ENCODE measurements at regions not wholly inside any gene's neighbourhood (a gene's known extent, or its start where the extent isn't known, plus 50 kb on each side); places are given as distances from the start of the nearest gene placed in this dataset.
"Not testable (repeated sequence)": the region's sequence is repeated elsewhere in the genome, so short reads cannot be mapped to it uniquely, and the experiment has no call there.

GRCh38 chr5:104512063-104512825 is 949.7 kb upstream of the NUDT12 start:
- DNase-seq, result no peak
- Mint-ChIP-seq H3K9me3 (peaks cover 12% of the 10 kb centered on the region), H3K27me3 (no peaks in the 10 kb centered on the region), H3K27ac (no peak overlapping the region), H3K36me3 (ENCODE audit: low read depth) (no peaks in the 10 kb centered on the region), H3K4me3 (no peak overlapping the region), H3K4me1 (no peaks in the 10 kb centered on the region)
- no peak for ATAC-seq

GRCh38 chr5:104498281-104498680 is 935.7 kb upstream of the NUDT12 start:
- H3K36me3 Mint-ChIP-seq (ENCODE audit: low read depth), result no peaks in the 10 kb centered on the region
- DNase-seq, result no peak
- H3K27ac Mint-ChIP-seq, result no peak overlapping the region
- peaks cover 22% of the 10 kb centered on the region for H3K9me3 Mint-ChIP-seq
- ATAC-seq, result no peak
- H3K4me3 Mint-ChIP-seq, result no peak overlapping the region
- H3K27me3 Mint-ChIP-seq, result no peaks in the 10 kb centered on the region
- no peaks in the 10 kb centered on the region for H3K4me1 Mint-ChIP-seq

- ATAC-seq (no peak), DNase-seq (no peak)
- H3K27ac Mint-ChIP-seq, result no peak overlapping the region
- no peak overlapping the region for H3K4me3 Mint-ChIP-seq
- no peaks in the 10 kb centered on the region for H3K36me3 Mint-ChIP-seq (ENCODE audit: low read depth)
- peaks cover 16% of the 10 kb centered on the region for H3K9me3 Mint-ChIP-seq
- no peaks in the 10 kb centered on the region for H3K27me3 Mint-ChIP-seq
- no peaks in the 10 kb centered on the region for H3K4me1 Mint-ChIP-seq
These were observed 931.5 kb upstream of the NUDT12 start for GRCh38 chr5:104494083-104494482.

GRCh38 chr5:104472811-104473210 is 910.2 kb upstream of the NUDT12 start:
- DNase-seq, result no peak
- no peaks in the 10 kb centered on the region for H3K4me1 Mint-ChIP-seq
- peaks cover 27% of the 10 kb centered on the region for H3K9me3 Mint-ChIP-seq
- H3K27ac Mint-ChIP-seq, result no peak overlapping the region
- no peaks in the 10 kb centered on the region for H3K27me3 Mint-ChIP-seq
- no peak overlapping the region for H3K4me3 Mint-ChIP-seq
- no peaks in the 10 kb centered on the region for H3K36me3 Mint-ChIP-seq (ENCODE audit: low read depth)
- no peak for ATAC-seq

- DNase-seq (no peak), ATAC-seq (no peak)
- Mint-ChIP-seq H3K4me1 (no peaks in the 10 kb centered on the region), H3K9me3 (peaks cover 29% of the 10 kb centered on the region), H3K4me3 (no peak overlapping the region), H3K27ac (no peak overlapping the region), H3K27me3 (no peaks in the 10 kb centered on the region), H3K36me3 (ENCODE audit: low read depth) (no peaks in the 10 kb centered on the region)
These were observed 893.5 kb upstream of the NUDT12 start for GRCh38 chr5:104456122-104456521.

GRCh38 chr5:104452550-104452949 is 890.0 kb upstream of the NUDT12 start:
- Mint-ChIP-seq H3K27me3 (no peaks in the 10 kb centered on the region), H3K36me3 (ENCODE audit: low read depth) (no peaks in the 10 kb centered on the region), H3K9me3 (peaks cover 10% of the 10 kb centered on the region), H3K4me1 (no peaks in the 10 kb centered on the region), H3K27ac (no peak overlapping the region), H3K4me3 (no peak overlapping the region)
- ATAC-seq (no peak), DNase-seq (no peak)

- not testable (repeated sequence) for DNase-seq; H3K27me3 Mint-ChIP-seq; H3K27ac Mint-ChIP-seq; ATAC-seq; H3K4me1 Mint-ChIP-seq; H3K36me3 Mint-ChIP-seq (ENCODE audit: low read depth); H3K4me3 Mint-ChIP-seq
- peaks cover 10% of the 10 kb centered on the region for H3K9me3 Mint-ChIP-seq
These were observed 889.3 kb upstream of the NUDT12 start for GRCh38 chr5:104451911-104452310.

- Mint-ChIP-seq H3K4me1 (no peaks in the 10 kb centered on the region), H3K36me3 (ENCODE audit: low read depth) (no peaks in the 10 kb centered on the region), H3K27me3 (no peaks in the 10 kb centered on the region), H3K27ac (no peak overlapping the region), H3K9me3 (peaks cover 3% of the 10 kb centered on the region), H3K4me3 (no peak overlapping the region)
- ATAC-seq (no peak), DNase-seq (no peak)
These were observed 882.1 kb upstream of the NUDT12 start for GRCh38 chr5:104444656-104445055.

GRCh38 chr5:104443706-104444105 is 881.1 kb upstream of the NUDT12 start:
- no peak overlapping the region for H3K27ac Mint-ChIP-seq
- no peaks in the 10 kb centered on the region for H3K27me3 Mint-ChIP-seq
- no peak for DNase-seq
- no peak for ATAC-seq
- peaks cover 3% of the 10 kb centered on the region for H3K9me3 Mint-ChIP-seq
- H3K4me1 Mint-ChIP-seq, result no peaks in the 10 kb centered on the region
- H3K36me3 Mint-ChIP-seq (ENCODE audit: low read depth), result no peaks in the 10 kb centered on the region
- no peak overlapping the region for H3K4me3 Mint-ChIP-seq

- DNase-seq, result no peak
- Mint-ChIP-seq H3K36me3 (ENCODE audit: low read depth) (no peaks in the 10 kb centered on the region), H3K27ac (no peak overlapping the region), H3K4me3 (no peak overlapping the region), H3K27me3 (no peaks in the 10 kb centered on the region), H3K9me3 (no peaks in the 10 kb centered on the region), H3K4me1 (no peaks in the 10 kb centered on the region)
- ATAC-seq, result no peak
These were observed 869.4 kb upstream of the NUDT12 start for GRCh38 chr5:104431981-104432380.

GRCh38 chr5:104431002-104431620 is 868.5 kb upstream of the NUDT12 start:
- Mint-ChIP-seq H3K36me3 (ENCODE audit: low read depth) (no peaks in the 10 kb centered on the region), H3K27ac (no peak overlapping the region), H3K4me3 (no peak overlapping the region), H3K9me3 (no peaks in the 10 kb centered on the region), H3K4me1 (no peaks in the 10 kb centered on the region), H3K27me3 (no peaks in the 10 kb centered on the region)
- ATAC-seq (no peak), DNase-seq (no peak)

- DNase-seq, result no peak
- Mint-ChIP-seq H3K27ac (no peak overlapping the region), H3K9me3 (no peaks in the 10 kb centered on the region), H3K27me3 (no peaks in the 10 kb centered on the region), H3K4me1 (no peaks in the 10 kb centered on the region), H3K4me3 (no peak overlapping the region), H3K36me3 (ENCODE audit: low read depth) (no peaks in the 10 kb centered on the region)
- ATAC-seq, result no peak
These were observed 867.3 kb upstream of the NUDT12 start for GRCh38 chr5:104429911-104430310.

GRCh38 chr5:104421431-104421830 is 858.8 kb upstream of the NUDT12 start:
- H3K4me1 Mint-ChIP-seq, result no peaks in the 10 kb centered on the region
- DNase-seq, result no peak
- H3K36me3 Mint-ChIP-seq (ENCODE audit: low read depth), result no peaks in the 10 kb centered on the region
- ATAC-seq, result no peak
- no peaks in the 10 kb centered on the region for H3K27me3 Mint-ChIP-seq
- H3K9me3 Mint-ChIP-seq, result no peaks in the 10 kb centered on the region
- H3K27ac Mint-ChIP-seq, result no peak overlapping the region
- H3K4me3 Mint-ChIP-seq, result no peak overlapping the region

- no peak for ATAC-seq
- no peaks in the 10 kb centered on the region for H3K27me3 Mint-ChIP-seq
- H3K9me3 Mint-ChIP-seq, result peaks cover 5% of the 10 kb centered on the region
- no peak overlapping the region for H3K4me3 Mint-ChIP-seq
- H3K4me1 Mint-ChIP-seq, result no peaks in the 10 kb centered on the region
- no peak for DNase-seq
- no peak overlapping the region for H3K27ac Mint-ChIP-seq
- no peaks in the 10 kb centered on the region for H3K36me3 Mint-ChIP-seq (ENCODE audit: low read depth)
These were observed 855.5 kb upstream of the NUDT12 start for GRCh38 chr5:104418056-104418455.

GRCh38 chr5:104412649-104413240 is 850.2 kb upstream of the NUDT12 start:
- Mint-ChIP-seq H3K27ac (no peak overlapping the region), H3K36me3 (ENCODE audit: low read depth) (no peaks in the 10 kb centered on the region), H3K4me3 (no peak overlapping the region), H3K9me3 (peaks cover 5% of the 10 kb centered on the region), H3K4me1 (no peaks in the 10 kb centered on the region), H3K27me3 (no peaks in the 10 kb centered on the region)
- ATAC-seq (no peak), DNase-seq (no peak)

Measured in activated naive CD8-positive, alpha-beta T cell treated with anti-CD3 and anti-CD28 coated beads, Interleukin-2, amount 50 U/mL, for 24 hours (primary cell).